ENCODE measurements at regions not wholly inside any gene's neighbourhood (a gene's known extent, or its start where the extent isn't known, plus 50 kb on each side); places are given as distances from the start of the nearest gene placed in this dataset.

DNA sequence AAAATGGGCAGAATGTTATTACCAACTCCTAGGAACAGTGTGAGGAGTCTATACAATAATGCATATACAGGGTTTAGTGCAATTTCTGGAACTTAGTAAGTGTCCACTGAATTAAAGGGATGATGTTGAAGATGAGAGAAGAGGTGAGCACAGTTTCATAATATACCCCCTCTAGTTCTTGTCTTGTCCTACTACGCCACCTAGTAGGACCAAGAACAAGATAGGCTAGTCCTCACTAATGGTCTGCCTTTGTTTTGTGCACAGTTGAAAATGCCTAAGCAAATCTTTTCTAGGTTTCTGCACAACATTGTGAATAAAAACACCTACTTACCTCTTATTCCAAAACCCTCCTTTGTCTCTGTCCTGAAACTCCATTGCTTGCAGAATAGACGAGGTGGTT lies 670.2 kb downstream of the CDH8 start:
- no peak for DNase-seq
- intact Hi-C loops (cut with DNase I) = no loop called here

DNA sequence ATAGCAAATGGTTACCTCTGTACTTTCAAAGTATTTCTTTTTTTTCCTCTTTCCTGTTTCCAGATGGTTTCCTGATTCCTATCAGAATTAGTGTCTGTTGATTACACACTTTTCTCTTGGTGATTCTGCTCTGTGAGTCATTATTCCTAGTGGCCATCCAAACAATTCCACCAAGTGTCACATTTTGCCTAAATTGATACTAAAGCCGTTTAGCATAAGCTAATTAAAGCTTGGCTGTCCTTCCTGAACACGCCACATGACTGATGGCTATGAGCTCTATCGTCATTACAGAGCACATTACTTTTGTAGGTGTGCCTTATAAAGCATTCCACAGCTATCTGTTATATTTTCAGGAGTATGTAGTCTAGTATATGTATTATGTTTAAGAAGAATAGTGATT lies 671.2 kb downstream of the CDH8 start:
- intact Hi-C loops (cut with DNase I) = no loop called here

DNA sequence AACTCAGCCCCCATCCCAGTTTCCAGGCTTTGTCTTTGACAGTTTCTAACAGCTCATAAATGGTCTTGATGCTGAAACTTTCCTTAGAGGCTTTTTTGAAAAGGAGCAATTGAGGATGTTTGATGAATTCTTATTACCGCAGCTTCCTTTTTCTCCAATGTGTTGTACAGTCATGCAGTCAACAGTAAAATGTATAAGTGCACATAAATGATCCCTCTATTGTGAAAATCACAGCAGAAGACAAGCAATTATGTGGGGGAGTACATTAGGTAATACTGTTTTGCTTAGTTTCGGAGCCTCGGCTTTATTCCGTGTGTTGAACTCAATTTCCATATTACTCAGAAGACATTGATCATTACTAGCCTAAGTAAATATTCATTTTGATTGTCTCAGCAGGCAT lies 673.7 kb downstream of the CDH8 start:
- intact Hi-C loops (cut with DNase I) = no loop called here
- DNase-seq = no peak

More for the DNA sequence above, 671.2 kb downstream of the CDH8 start:
- no peak for DNase-seq

DNA sequence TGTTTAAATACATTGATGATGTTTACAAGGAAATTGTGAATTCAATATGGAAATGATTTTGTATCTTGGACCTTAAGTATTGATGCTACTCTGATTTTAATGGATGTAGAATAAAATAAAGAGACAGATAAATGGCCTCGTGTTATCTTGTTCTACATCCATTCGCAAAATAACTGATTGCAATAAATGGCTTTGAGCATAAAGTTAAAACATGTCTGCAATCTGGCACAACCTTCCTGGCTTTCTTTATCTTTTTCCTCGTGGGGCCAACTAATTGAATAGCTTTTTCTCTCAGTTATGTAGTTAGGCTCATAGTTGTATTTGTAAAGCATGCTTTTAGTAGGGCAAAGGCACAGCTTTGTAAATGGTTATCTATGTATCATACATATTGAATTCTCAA lies 691.4 kb downstream of the CDH8 start:
- no peak for DNase-seq
- intact Hi-C loops (cut with DNase I) = no loop called here

DNA sequence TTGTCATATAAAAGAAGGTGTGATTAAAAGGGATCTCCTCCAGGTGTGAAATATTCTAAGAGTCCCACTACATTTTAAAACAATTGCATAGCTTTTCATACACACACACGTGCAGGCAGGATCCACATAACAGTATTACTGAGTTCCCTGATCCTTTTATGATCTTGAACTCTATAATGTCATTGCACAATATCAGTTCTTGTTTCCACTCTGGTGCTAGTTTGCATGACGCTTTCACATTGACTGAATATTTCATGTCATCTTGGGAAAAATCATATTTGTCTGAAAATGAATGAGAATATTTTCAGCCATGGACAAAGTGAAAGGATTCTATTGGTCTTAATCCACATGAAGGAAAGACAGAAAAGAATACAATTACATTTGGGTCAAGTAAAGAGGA lies 703.8 kb downstream of the CDH8 start:
- DNase-seq = no peak
- intact Hi-C loops (cut with DNase I) = no loop called here

DNA sequence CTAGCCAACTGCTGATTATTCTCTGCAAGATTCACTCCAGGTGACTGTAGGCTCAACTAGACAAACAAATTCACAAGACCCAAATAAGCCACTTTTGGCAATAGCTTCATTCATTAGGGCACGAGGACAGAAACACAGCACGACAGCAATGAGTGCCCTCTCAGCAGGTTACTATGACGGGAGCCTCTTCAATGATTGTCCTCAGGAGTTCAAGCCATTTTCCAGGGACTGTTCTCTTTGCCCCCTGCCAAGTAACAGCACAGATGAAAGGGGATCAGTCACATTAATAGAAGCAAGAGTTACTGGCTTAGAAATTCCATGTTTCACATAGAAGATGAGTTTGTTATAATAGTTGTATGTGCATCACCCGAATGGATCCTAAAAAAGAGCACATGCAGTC lies 712.2 kb downstream of the CDH8 start:
- no peak for DNase-seq
- intact Hi-C loops (cut with DNase I) = no loop called here

DNA sequence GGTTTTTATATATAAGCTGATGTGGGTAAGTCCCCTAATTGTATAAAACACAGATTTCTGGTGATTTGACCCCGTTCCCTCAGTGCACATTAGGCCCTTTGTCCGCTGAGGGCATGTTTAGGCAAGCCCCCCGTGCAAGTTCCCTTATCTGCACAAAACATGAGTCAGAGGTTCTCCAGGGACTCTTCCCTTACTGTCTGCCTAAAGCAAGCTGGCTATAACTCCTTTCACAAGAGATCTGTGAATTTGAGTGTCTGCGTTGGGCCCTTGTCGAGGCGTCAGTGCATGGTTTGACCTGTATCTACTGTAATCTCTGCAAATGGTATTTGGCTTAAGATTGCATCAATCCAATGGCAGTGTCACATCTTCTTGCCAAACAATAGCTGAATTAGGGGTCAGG lies 712.8 kb downstream of the CDH8 start:
- intact Hi-C loops (cut with DNase I) = no loop called here
- no peak for DNase-seq

DNA sequence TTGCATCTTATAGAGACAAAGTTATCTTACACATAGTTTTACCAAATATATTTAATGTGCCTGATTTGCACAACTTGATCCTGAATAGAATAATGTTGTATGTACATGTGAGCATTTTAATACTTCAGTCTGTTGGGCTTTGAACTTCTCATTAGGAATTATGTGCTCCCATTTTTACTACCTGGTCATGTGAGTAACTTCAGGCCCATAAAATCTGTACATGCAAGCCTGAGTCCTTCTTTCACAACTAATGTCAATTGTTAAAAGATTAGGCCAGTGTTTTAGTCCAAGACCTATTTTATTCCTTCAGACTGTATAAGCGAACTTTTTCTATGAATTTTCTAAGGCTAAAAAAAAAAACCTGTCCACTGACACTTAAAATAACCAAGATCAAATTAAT lies 715.4 kb downstream of the CDH8 start:
- no peak for DNase-seq
- intact Hi-C loops (cut with DNase I) = no loop called here

DNA sequence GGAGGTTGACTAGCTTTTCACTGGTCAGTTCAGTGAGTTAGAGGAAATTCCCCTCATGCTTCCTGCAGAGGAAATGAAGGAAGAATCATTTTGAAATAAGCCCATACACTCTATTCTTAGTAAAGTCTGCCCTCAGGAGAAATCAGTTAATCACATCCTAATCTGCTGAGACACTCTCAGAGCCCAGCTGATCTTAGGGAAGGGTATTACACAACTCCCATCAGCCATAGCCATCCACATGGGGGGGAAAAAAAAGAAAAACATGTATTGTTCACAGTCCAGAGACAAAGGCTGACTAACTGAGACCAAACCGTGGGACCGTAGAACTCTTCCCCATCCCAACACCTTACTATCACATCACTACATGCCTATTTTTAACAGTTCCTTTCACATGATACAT lies 722.3 kb downstream of the CDH8 start:
- intact Hi-C loops (cut with DNase I) = no loop called here
- no peak for DNase-seq

DNA sequence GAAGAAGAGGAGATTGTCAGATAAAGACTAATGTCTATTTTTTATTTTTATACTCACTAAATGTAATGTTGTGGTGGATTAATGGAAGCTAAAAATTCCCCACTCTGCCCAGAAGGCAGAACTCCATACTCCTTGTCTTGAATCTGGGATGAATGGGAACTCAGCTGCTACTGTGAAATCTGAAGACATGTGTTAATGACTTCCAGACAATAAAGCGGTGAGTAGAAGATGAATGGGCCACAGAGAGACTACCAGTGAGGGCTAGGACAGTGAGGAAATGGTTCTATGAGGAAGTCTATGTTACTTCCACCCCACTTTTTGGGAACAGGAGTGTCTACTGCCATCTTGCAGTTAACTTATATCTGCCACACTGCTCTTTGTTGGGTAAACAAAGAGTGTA lies 726.9 kb downstream of the CDH8 start:
- intact Hi-C loops (cut with DNase I) = no loop called here
- no peak for DNase-seq

DNA sequence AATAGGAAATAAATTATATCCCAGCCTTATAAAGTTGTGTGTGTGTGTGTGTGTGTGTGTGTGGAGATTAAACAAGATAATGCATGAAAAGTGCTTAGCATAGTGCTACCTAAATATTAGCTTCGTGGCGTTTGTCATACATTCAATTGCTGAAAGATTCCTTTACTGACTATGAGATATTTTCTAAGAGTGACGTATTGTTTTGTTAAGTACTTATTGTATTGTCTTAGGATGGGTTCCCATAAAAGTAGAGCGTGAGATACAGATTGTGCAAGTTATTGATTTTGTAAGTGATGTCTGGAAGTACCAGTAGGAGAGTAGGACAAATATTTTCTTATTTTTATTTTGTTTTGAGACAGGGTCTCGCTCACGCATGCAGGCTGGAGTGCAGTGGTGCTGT lies 730.0 kb downstream of the CDH8 start:
- intact Hi-C loops (cut with DNase I) = no loop called here

DNA sequence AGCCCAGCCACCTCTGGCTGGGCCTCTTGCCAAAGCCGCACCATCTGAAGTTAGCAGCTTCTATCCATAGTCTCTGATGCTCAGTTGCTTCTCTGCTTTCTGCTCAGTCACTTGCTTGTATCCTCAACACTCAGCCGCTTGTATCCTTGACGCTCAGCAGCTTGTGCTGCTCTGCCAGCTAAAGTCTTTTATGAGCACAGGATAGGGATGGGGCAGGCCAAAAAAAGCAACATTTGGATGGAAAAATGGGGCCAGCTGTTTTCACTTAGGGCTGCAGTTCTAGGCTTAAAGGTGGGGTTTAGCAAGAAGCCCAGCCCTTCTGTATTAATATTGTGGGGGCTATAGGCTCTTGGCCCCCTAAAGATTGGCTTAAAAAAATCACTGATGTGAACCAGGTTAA lies 739.4 kb downstream of the CDH8 start:
- intact Hi-C loops (cut with DNase I) = no loop called here
- no peak for DNase-seq

More for the DNA sequence above, 730.0 kb downstream of the CDH8 start:
- DNase-seq = no peak

DNA sequence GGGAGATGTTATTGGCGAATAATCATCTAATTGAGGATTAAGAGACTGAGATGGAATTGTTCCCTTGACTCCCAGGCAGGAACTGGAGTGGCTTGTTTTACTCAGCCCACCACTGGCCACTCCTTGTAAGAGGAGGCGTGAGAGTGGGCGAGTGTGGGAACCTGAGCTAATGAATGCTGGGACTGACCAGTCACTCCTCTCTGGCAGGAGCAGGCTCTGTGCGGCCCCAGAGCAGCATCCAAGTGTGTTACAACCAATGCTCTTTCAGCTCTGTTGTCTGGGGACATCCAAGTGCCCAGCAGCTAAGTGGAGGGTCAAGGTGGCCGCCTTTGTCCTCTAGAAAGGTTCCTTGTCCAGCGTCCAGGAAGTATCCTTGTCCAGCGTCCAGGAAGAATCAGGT lies 739.9 kb downstream of the CDH8 start:
- no peak for DNase-seq
- intact Hi-C loops (cut with DNase I) = no loop called here

DNA sequence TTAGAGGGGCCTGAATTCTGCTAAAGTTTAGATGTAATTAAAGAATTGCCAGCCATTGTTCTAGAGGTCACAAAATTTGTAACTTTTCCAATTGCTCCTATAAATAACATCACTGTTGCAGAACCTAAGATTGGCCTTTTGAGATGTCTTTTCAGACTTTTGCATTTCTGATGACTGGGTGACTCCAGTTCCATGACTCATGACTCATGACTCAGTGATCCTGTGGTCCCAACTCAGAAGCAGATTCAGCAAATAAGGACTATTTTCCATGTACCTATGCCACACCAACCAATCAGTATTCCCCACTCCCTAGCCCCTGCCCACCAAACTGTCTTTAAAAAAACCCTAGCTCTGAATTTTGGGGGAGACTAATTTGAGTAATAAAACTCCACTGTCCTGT lies 740.9 kb downstream of the CDH8 start:
- no peak for DNase-seq
- intact Hi-C loops (cut with DNase I) = no loop called here

DNA sequence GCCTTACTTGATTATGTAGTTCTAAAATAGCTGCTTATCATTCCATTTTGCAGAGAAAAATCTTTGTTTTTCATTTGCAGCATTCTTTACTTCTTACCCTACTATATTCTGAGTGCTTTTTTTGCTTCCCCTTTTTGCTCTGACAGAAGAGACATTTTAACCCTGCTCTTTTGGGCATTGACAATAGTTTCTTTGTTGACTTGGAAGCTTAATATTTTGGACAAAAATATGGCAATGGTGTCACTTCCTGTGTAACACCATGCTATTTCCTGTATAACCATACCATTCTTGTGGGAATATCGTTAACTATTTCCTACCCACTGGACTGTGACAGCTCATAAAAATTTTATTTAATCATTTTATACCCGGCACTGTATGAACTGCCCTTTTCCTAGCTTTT lies 747.1 kb downstream of the CDH8 start:
- intact Hi-C loops (cut with DNase I) = no loop called here
- DNase-seq = no peak

DNA sequence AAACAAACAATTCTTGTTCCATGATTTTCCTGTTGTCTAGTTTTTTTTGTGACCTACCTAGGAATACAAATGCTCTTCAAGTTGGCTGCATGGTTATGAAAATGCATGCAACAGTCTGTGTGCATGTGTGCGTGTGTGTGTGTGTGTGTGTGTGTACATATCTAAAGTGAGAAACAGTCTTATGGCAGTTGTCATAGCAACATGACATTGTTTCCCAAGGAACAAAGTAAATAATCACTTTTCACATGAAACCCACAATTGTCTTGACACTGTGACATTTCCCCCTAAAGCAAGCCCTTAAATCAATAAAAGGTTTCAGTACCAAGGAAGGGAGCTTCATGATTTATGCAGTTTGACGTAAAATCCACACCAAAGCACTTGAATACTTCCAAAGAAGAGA lies 758.4 kb downstream of the CDH8 start:
- intact Hi-C loops (cut with DNase I) = no loop called here
- DNase-seq = no peak

DNA sequence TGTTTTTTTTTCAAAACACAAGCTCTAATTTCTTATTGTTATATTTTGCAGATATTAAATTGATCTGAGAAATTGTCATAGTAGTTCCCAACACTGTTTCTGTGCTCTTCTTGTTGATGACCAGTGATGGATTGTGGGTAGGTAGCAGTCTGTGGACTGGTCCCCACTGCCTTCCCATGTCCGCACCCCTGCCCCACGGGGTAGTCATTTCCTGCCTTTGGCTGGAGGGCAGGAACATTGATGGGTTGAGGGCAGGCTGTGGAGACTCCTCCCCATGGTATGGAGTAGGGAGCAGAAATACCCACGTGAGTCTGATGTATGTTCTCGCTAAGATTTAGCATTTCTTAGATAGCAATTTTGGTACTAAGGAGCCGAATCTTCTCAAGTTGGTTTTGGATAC lies 762.0 kb downstream of the CDH8 start:
- intact Hi-C loops (cut with DNase I) = no loop called here
- no peak for DNase-seq

DNA sequence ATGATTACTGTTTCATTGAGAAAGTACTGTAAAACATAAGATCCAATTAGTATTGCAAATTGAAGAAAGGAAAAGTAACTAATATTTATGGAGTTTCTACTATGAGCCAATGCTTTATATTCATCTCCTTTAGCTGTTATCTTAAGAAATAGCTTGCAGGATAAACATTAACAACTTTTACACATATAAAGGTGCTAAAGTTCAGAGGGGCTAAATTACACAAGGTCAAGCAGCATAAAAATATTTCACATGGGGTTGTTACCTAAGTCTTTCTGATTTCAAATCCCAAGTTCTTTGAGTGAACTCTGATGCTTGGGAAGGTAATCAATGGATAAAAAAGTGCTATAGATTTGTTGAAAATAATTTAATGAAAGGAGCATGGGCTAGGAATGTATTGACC lies 765.5 kb downstream of the CDH8 start:
- no peak for DNase-seq
- intact Hi-C loops (cut with DNase I) = no loop called here

DNA sequence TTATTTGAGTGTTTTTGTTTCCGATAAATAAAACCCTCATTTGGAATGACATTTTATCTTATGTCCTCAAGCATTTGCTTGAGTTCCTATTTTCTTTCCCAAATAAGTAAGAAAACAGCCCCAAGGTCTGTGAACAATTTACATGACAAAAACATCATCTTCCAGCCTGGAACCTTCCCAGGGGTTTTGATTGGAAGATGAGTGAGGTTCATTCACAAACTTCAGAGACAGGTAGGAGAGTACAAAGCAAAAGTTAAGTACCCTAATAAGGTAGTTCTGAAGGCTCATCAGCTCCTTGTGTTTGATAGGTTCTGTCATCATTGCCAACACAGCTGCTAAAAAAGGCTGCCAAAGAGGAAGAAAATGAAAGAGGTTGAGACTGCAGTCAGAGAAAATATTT lies 772.8 kb downstream of the CDH8 start:
- intact Hi-C loops (cut with DNase I) = no loop called here
- no peak for DNase-seq

DNA sequence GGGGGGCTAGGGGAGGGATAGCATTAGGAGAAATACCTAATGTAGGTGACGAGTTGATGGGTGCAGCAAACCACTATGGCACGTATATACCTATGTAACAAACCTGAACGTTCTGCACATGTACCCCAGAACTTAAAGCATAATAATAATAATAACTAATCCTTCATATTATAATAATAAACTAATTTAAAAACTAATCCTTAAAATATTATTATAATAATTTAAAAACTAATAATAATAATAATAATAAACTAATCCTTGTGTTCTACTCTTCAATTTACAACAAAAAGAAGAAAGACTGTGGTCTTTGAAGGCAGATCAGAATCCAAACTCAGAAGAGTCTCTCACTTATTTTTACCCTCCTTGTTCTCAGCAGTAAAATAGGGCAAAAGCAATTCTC lies 774.9 kb downstream of the CDH8 start:
- no peak for DNase-seq
- intact Hi-C loops (cut with DNase I) = no loop called here

DNA sequence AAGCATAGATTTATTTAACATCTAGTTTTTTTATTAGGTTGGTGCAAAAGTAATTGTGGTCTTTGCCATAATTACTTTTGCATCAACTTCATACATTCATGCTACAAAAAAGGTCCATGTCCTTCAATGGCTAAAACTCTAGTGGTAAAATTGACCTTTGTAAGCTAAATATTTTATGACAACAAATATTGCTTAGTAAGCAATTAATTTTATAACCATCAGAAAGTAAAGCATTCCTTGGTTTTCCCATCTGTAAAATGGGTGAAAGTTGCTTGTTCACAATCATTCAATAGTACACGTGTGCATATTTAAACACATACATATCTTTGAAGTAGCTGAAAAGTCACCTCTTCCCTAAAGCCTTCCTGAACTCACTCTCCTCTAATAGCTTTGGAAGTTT lies 789.6 kb downstream of the CDH8 start:
- DNase-seq = no peak
- intact Hi-C loops (cut with DNase I) = no loop called here

DNA sequence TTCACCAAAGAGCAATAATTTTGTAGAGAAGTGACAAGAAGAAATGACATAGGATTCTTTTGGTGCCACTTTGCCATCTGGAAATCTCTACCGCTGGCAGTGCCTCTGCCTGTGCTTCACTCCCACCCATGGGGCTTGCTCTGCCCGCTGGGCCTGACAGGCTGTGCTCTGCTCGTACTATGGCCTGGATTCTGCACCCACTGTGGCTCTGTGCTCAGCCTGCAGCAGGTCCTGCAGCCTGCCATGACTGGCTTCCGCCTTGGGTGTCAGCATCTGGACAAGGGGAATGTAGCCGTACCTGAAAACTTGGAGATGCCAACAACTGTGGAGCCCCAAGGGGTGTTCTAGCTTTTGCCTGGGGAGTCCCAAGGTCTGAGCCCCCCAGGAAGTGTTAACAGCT lies 792.3 kb downstream of the CDH8 start:
- intact Hi-C loops (cut with DNase I) = no loop called here
- DNase-seq = no peak

Data from head of caudate nucleus (tissue), 42 donors.